Natural killer cell (primary cell): ENCODE measurements at regions not wholly inside any gene's neighbourhood (a gene's known extent, or its start where the extent isn't known, plus 50 kb on each side); places are given as distances from the start of the nearest gene placed in this dataset.

ENCODE experiments used
- ATAC-seq, 3 donors: fragments of 150-1000 bp in 2 of 3; fragments of 200-7000 bp in 1 of 3; cut with Tn5 transposase; 1 replicate in 1 of 3; 2 replicates in 2 of 3; pipeline ENCODE4 v1.10.0; 2021; ENCODE audit warnings: mild to moderate bottlenecking in 2 of 3, moderate library complexity in 2 of 3
- DNase-seq, 2 donors: peaks; one replicate each; pipeline versions ENCODE4 v3.0.0 to v3.0.0-alpha.2; 2013 to 2021; ENCODE audit warnings: mixed read lengths in 1 of 2
- H3K27ac ChIP-seq: one replicate; pipeline ENCODE4 v1.5.1; 2013; ENCODE audit warnings: mild to moderate bottlenecking, low read length
- H3K27me3 ChIP-seq: one replicate; pipeline ENCODE4 v1.6.1; 2013; ENCODE audit warnings: low read length; ENCODE audit not compliant: control insufficient read depth, insufficient read depth
- H3K36me3 ChIP-seq: one replicate; pipeline ENCODE4 v1.6.1; 2013; ENCODE audit warnings: low read length; ENCODE audit not compliant: control insufficient read depth, insufficient read depth
- H3K4me1 ChIP-seq: one replicate; pipeline ENCODE4 v1.6.1; 2013; ENCODE audit warnings: low read length; ENCODE audit not compliant: control insufficient read depth, insufficient read depth
- H3K4me3 ChIP-seq: one replicate; pipeline ENCODE4 v1.5.1; 2013; ENCODE audit warnings: low read length
- H3K9me3 ChIP-seq: one replicate; pipeline ENCODE4 v1.6.1; 2013; ENCODE audit warnings: low read length; ENCODE audit not compliant: control insufficient read depth, insufficient read depth
- H3K27ac Mint-ChIP-seq, 2 donors: one replicate each; pipeline ENCODE4 v1.8.0; 2022; ENCODE audit warnings: mild to moderate bottlenecking in 2 of 2, mixed read lengths in 2 of 2, moderate library complexity in 1 of 2
- H3K27me3 Mint-ChIP-seq, 2 donors: one replicate each; pipeline ENCODE4 v1.8.0; 2022; ENCODE audit warnings: low read depth in 2 of 2, mixed read lengths in 2 of 2
- H3K36me3 Mint-ChIP-seq: one replicate; pipeline ENCODE4 v1.8.0; 2022; ENCODE audit warnings: mixed read lengths
- H3K4me1 Mint-ChIP-seq, 2 donors: one replicate each; pipeline ENCODE4 v1.8.0; 2022; ENCODE audit warnings: mixed read lengths in 2 of 2
- H3K4me3 Mint-ChIP-seq: one replicate; pipeline ENCODE4 v1.8.0; 2022; ENCODE audit warnings: mild to moderate bottlenecking, moderate library complexity, mixed read lengths
- H3K9me3 Mint-ChIP-seq, 2 donors: one replicate each; pipeline ENCODE4 v1.8.0; 2022; ENCODE audit warnings: mixed read lengths in 2 of 2
- WGBS: methylation state at CpG from one replicate; pipeline ENCODE4 v1.1.7; 2013; ENCODE audit warnings: missing lambda C conversion rate; ENCODE audit not compliant: insufficient coverage; 5-methylcytosine and 5-hydroxymethylcytosine counted together
- intact Hi-C: fragments of 100-400 bp; cut with micrococcal nuclease; formaldehyde crosslinking; loops from one replicate; pipeline ENCODE4 v1.14.2; 2022
- TF ChIP-seq, protein P1 (sequence below): fragments of 200-600 bp; IDR thresholded peaks from one replicate; pipeline ENCODE4 v1.8.0; 2022; ENCODE audit warnings: antibody characterized with exemption

DNA sequence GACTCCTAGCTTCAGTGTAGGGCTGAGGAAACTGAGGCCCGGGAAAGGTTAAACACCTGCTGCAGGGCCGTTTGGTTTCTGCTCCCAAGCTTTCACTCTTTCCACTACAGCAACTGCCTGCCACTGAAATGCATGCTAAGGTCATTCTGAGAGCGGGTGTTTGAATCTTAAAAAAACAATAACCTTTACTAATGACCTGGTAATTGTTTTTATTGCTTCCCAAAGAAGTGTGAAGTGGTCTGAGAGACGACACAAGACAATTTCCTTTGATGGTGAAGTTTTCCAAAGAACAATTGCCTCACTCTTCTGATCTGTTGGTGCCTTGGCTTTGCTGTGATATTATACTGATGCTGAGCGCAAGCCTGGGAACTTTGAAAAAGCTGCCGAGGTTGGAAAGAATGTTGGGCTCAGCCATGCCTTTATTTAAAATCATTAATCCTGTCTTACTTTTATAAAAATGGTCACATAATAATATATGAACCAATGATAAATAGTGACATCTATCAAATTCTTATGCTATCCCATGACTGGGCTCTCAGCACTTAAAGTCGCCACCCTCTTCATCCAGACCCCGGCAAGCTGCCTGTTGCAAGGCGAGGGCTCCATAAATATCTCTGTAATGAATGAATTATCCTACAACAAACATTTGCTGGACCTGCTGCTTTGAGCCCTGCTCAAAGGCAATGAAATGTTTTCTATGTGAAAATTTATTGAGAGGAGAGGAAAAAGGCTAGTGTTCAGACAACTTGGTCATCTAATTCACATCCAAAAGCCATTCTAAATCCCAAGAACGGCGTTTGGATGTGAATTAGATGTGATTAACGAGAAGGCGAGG, 67.8 kb upstream of the SOD3 start:
- H3K4me1 Mint-ChIP-seq = no peaks in the 10 kb centered on the region
- WGBS = 69% methylated on average over 11 of the region's 13 CpGs

DNA sequence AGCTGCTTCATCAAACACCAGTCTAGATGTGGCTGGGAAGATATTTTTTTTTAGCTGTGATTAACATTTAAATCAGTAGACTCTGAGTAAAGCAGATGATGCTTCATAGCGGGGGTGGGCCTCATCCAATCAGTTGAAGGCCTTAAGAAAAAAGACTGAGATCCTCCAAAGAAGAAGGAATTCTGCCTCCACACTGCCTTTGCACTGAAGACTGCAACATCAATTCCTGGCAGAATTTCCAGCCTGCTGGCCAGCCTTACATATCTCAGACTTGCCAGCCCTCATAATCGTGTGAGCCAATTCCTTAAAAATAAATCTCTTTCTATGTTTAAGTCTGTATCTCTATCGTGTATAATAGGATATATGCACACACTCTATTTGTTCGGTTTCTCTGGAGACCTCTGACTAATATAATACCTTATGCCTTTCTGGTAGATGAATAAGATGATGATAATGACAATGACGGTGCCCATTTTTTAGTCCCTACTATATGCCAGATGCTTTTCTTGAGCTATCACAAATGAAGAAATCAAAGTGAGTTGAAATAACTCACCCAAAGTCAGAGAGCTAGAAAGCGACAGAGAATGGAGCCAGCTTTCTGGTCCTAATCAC, 66.1 kb upstream of the SOD3 start:
- DNase-seq (no peak), ATAC-seq (no peak)
- 87% methylated on average over 4 of the region's 6 CpGs for WGBS
- TF ChIP-seq, protein P1, sequence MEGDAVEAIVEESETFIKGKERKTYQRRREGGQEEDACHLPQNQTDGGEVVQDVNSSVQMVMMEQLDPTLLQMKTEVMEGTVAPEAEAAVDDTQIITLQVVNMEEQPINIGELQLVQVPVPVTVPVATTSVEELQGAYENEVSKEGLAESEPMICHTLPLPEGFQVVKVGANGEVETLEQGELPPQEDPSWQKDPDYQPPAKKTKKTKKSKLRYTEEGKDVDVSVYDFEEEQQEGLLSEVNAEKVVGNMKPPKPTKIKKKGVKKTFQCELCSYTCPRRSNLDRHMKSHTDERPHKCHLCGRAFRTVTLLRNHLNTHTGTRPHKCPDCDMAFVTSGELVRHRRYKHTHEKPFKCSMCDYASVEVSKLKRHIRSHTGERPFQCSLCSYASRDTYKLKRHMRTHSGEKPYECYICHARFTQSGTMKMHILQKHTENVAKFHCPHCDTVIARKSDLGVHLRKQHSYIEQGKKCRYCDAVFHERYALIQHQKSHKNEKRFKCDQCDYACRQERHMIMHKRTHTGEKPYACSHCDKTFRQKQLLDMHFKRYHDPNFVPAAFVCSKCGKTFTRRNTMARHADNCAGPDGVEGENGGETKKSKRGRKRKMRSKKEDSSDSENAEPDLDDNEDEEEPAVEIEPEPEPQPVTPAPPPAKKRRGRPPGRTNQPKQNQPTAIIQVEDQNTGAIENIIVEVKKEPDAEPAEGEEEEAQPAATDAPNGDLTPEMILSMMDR = no peak
- no peaks in the 10 kb centered on the region for H3K27me3 ChIP-seq
- H3K4me3 ChIP-seq = no peak overlapping the region
- H3K9me3 ChIP-seq = no peaks in the 10 kb centered on the region
- no peaks in the 10 kb centered on the region for H3K36me3 ChIP-seq
- Mint-ChIP-seq H3K27ac (no peak overlapping the region), H3K4me3 (no peak overlapping the region), H3K36me3 (no peaks in the 10 kb centered on the region), H3K27me3 (no peaks in the 10 kb centered on the region), H3K9me3 (no peaks in the 10 kb centered on the region), H3K4me1 (no peaks in the 10 kb centered on the region)
- intact Hi-C loops = no loop called here
- no peak overlapping the region for H3K27ac ChIP-seq
- no peaks in the 10 kb centered on the region for H3K4me1 ChIP-seq

More for the DNA sequence above, 67.8 kb upstream of the SOD3 start:
- Mint-ChIP-seq H3K27me3 (no peaks in the 10 kb centered on the region), H3K36me3 (no peaks in the 10 kb centered on the region), H3K27ac (no peak overlapping the region), H3K9me3 (no peaks in the 10 kb centered on the region), H3K4me3 (no peak overlapping the region)
- TF ChIP-seq, protein P1 = no peak
- no peak overlapping the region for H3K4me3 ChIP-seq
- no peak overlapping the region for H3K27ac ChIP-seq
- no peak for DNase-seq
- H3K9me3 ChIP-seq = no peaks in the 10 kb centered on the region
- intact Hi-C loops = no loop called here
- H3K27me3 ChIP-seq = no peaks in the 10 kb centered on the region
- no peak for ATAC-seq
- no peaks in the 10 kb centered on the region for H3K4me1 ChIP-seq
- no peaks in the 10 kb centered on the region for H3K36me3 ChIP-seq

DNA sequence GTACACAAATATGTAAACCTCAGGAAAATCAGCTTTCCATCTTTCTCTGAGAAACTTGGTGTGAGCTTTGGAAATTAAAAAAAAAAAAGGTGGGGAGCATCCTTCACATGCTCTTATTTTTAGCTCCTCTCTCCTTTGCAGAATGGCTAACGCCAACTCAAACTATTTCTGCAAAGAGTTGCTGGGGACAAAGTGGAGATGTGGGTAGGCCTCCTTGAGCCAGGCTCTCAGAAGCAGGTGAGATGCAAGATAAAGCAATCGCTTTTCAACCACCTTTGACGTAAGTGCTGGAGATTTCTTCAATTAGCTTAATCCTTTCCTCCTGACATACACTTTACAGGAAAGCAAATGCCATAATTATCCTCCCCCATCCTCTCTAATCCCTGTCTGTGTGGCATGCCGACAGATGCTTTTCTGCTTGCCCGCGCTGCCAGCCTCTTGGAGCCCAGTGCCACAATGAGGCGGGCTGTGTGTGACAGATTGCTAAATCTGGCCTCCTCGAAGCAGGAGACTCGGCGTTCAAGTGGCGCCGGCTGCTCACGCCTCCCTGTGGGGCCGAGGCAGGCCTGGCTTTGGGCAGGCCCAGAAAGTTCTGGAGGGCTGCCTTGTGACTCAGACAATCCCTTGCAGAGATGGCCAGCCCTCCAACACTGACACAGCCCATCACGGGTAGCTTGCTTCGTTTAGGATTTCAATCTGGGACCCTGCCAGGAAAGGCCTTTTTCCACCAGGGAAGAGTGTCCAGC, 64.9 kb upstream of the SOD3 start:
- TF ChIP-seq, protein P1 = no peak
- intact Hi-C loops = no loop called here
- WGBS = 90% methylated on average over 16 of the region's 16 CpGs
- ATAC-seq (no peak), DNase-seq (no peak)
- Mint-ChIP-seq H3K4me3 (no peak overlapping the region), H3K9me3 (no peaks in the 10 kb centered on the region), H3K36me3 (no peaks in the 10 kb centered on the region), H3K27ac (no peak overlapping the region), H3K4me1 (no peaks in the 10 kb centered on the region), H3K27me3 (no peaks in the 10 kb centered on the region)
- H3K4me3 ChIP-seq = no peak overlapping the region
- no peaks in the 10 kb centered on the region for H3K9me3 ChIP-seq
- no peaks in the 10 kb centered on the region for H3K4me1 ChIP-seq
- H3K27me3 ChIP-seq = no peaks in the 10 kb centered on the region
- H3K27ac ChIP-seq = no peak overlapping the region
- H3K36me3 ChIP-seq = no peaks in the 10 kb centered on the region
